Mesodermal cell (in vitro differentiated cells): ENCODE measurements at regions not wholly inside any gene's neighbourhood (a gene's known extent, or its start where the extent isn't known, plus 50 kb on each side); places are given as distances from the start of the nearest gene placed in this dataset.

Source experiments
- H3K27ac ChIP-seq: 2 replicates; pipeline ENCODE4 v1.7.0; 2013; ENCODE audit warnings: mild to moderate bottlenecking, low read depth, low read length, moderate library complexity; ENCODE audit not compliant: severe bottlenecking
- H3K36me3 ChIP-seq: 2 replicates; pipeline ENCODE4 v1.7.1; 2013; ENCODE audit warnings: mild to moderate bottlenecking, low read length, moderate library complexity; ENCODE audit not compliant: control insufficient read depth, insufficient read depth
- H3K4me1 ChIP-seq: one replicate; pipeline ENCODE4 v1.7.1; 2013; ENCODE audit warnings: mild to moderate bottlenecking, low read length; ENCODE audit not compliant: insufficient read depth, control insufficient read depth, poor library complexity, severe bottlenecking
- H3K4me3 ChIP-seq: 2 replicates; pipeline ENCODE4 v1.7.0; 2013; ENCODE audit warnings: low read length, control low read depth, mild to moderate bottlenecking; ENCODE audit not compliant: insufficient read depth, poor library complexity, severe bottlenecking; ENCODE audit errors: extremely low read depth
- H3K9me3 ChIP-seq: 2 replicates; pipeline ENCODE4 v1.7.1; 2013; ENCODE audit warnings: mild to moderate bottlenecking, low read length, moderate library complexity; ENCODE audit not compliant: control insufficient read depth
- WGBS, 2 experiments: methylation state at CpG; one replicate each; pipeline ENCODE4 v1.1.5; 2013; ENCODE audit warnings: missing lambda C conversion rate in 2 of 2; ENCODE audit not compliant: insufficient coverage in 2 of 2; 5-methylcytosine and 5-hydroxymethylcytosine counted together

DNA sequence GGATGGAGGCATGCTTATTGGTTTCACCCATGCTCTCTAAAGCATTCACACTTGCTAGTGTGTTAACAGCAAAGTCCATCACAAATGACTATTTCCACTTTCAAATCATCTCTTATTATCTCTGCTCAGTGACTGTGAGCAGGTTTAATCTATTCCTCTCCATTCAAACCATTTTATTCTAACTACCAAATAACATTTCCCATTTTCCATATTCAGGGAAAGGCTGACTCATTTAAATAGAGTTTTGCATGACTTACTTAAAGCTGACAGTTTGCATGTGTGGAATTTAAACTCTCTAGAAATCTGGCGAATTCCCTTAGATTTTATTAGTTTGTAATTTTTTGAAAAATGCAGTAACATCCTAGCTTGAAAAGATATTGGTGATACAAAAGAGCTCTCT, 615.7 kb upstream of the LRRC4C start:
- no peak overlapping the region for H3K27ac ChIP-seq
- no CpG with 5 or more reads among the region's 1 CpG for WGBS, 2 experiments
- no peaks in the 10 kb centered on the region for H3K36me3 ChIP-seq
- no peak overlapping the region for H3K4me3 ChIP-seq
- no peaks in the 10 kb centered on the region for H3K4me1 ChIP-seq
- no peaks in the 10 kb centered on the region for H3K9me3 ChIP-seq

DNA sequence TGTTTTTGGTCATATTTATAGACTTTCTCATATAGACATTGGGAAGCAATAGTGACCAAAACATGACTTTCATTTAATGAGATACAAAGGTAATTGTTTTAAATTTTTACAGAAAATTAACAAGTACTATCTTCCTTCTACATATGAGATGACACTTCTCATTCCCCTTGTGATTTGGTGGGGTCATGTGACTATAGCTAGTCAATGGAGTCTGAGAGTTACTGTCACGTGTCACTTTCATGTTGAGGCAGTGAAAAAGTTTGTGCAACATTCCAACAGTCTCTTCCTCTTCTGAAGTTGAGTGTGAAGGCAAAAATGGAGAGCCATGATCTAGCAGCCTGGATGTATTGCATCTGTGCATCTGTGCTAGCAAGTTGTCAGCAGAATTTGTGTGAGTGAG, 618.3 kb upstream of the LRRC4C start:
- WGBS, 2 experiments, result 67 to 83% methylated on average over 1 of the region's 1 CpG
- Histone ChIP-seq H3K27ac (no peak overlapping the region), H3K4me3 (no peak overlapping the region), H3K36me3 (no peaks in the 10 kb centered on the region), H3K9me3 (no peaks in the 10 kb centered on the region), H3K4me1 (no peaks in the 10 kb centered on the region)

DNA sequence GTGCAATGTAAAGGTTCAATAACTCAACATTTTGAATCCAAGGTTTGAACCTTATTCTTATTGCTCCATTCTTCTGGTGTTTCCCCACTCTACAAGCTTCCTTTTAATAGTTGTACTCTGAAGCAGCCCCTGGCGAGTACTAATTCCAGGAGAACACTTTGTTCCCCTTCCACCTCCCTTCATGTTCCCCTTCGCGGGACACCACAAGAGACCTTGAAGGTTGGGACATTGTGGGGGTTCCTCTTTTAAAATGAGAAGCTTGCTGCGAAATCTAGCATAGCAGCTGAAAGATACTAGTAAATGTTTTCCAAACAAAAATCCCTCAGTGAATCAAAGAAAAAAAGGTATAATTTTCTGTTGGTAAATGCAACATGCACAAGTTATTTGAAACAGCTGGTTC, 626.3 kb upstream of the LRRC4C start:
- H3K9me3 ChIP-seq, result no peaks in the 10 kb centered on the region
- no peaks in the 10 kb centered on the region for H3K36me3 ChIP-seq
- no peaks in the 10 kb centered on the region for H3K4me1 ChIP-seq
- H3K27ac ChIP-seq, result no peak overlapping the region
- H3K4me3 ChIP-seq, result no peak overlapping the region
- 71 to 72% methylated on average over 1 to 2 of the region's 4 CpGs for WGBS, 2 experiments

DNA sequence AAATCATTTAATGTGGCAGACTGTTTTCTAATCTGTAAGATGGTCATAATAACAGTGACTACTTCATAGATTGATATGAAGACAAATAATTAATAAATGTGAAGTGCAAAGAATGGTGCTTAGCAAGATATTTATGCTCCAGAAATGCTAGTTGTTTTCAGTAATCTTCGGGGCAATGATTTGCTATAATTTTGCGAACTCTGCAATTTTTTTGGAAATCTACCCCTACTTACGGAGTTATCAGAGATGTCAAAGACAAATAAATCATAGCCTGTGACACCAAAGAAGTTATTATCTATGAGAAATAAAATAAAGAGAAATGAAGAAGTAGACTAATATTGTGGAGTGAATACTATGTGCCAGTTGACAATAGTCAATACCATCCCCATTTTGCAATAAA, 634.1 kb upstream of the LRRC4C start:
- Histone ChIP-seq H3K27ac (no peak overlapping the region), H3K4me1 (no peaks in the 10 kb centered on the region), H3K9me3 (no peaks in the 10 kb centered on the region), H3K4me3 (no peak overlapping the region), H3K36me3 (no peaks in the 10 kb centered on the region)
- 80% methylated on average over 1 of the region's 3 CpGs; no CpG with 5 or more reads in 1 of the 2 experiments for WGBS, 2 experiments

DNA sequence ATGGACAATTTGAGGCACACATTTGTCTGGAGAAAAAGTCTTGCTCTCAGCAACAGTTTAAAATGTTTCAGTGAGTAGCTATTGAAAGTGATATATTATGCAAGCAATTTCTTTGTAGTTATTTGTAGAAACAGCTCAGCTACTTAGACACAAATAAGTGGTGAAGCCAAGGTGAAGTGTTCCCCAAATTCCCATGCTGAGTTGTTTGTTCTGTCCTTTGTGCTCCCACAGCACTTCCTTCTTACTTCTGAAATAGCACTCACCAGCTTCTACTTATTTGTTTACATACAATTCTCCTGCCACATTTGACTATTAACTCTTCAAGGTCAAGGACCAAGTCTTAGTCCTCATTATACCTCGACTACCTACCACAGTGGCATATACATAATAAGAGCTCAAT, 638.6 kb upstream of the LRRC4C start:
- no CpG with 5 or more reads among the region's 1 CpG for WGBS, 2 experiments
- Histone ChIP-seq H3K4me1 (no peaks in the 10 kb centered on the region), H3K27ac (no peak overlapping the region)

DNA sequence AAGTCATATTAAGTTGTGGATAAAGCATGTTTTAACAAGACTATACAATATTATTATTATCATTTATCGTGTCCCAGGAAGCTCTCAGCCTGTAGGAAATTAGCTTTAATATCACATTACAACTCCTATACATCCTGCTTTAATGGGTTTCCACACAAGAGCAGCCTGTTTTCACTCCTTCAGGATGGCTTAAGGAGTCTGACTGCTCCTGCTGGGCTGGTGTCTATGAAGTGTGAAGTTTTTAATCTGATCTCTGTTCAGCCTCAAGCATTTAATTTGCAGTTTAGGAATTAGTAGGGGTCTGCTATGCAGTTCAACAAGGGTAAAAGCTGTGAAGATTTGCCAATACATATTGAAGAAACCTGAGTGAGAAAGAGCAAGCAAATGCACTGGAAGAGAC, 653.4 kb upstream of the LRRC4C start:
- Histone ChIP-seq H3K27ac (no peak overlapping the region), H3K36me3 (no peaks in the 10 kb centered on the region), H3K9me3 (no peaks in the 10 kb centered on the region), H3K4me1 (no peaks in the 10 kb centered on the region), H3K4me3 (no peak overlapping the region)
- WGBS, 2 experiments, result no CpG with 5 or more reads among the region's 1 CpG

More for the DNA sequence above, 638.6 kb upstream of the LRRC4C start:
- H3K36me3 ChIP-seq, result no peaks in the 10 kb centered on the region
- no peak overlapping the region for H3K4me3 ChIP-seq
- H3K9me3 ChIP-seq, result no peaks in the 10 kb centered on the region

DNA sequence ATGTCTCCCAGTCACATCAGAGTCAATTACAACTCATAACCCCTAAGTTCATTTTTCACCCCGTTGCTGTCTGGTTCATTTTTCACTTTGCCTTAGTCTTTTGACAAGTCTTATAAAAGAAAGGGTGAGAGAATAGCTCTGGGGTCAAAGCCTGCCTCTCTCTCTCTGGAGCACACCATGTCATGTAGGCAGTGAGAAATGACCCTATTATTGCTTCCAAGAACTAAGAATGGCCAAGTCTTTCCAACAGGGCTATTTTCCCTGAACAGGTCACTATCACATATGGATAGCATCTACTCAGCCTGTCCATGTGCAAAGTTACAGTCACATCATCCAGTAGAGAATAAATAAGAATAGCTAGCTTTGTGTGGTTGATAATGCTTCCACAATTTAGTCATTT, 655.5 kb upstream of the LRRC4C start:
- no peaks in the 10 kb centered on the region for H3K9me3 ChIP-seq
- H3K4me1 ChIP-seq, result no peaks in the 10 kb centered on the region
- H3K36me3 ChIP-seq, result no peaks in the 10 kb centered on the region
- H3K27ac ChIP-seq, result no peak overlapping the region
- no CpG with 5 or more reads among the region's 1 CpG for WGBS, 2 experiments
- no peak overlapping the region for H3K4me3 ChIP-seq

DNA sequence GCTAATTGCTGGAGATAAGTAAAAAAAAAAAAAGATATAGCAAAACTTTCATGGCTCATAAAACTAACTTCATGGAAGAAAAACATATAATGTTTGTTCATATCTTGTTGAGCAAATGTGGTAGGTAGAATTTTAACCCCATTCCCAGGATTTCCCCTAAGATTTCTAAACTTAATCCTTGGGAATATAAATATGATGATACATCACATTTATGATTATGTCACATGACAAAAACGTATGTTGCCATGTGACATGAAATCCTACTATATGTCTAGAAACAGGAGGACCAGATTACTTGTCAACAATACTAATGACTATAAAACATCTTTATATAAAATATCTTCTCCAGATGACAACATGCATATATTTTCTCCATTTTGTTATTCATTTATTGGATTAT, 679.0 kb upstream of the LRRC4C start:
- Histone ChIP-seq H3K4me3 (no peak overlapping the region), H3K36me3 (no peaks in the 10 kb centered on the region), H3K27ac (no peak overlapping the region), H3K9me3 (no peaks in the 10 kb centered on the region), H3K4me1 (no peaks in the 10 kb centered on the region)
- WGBS, 2 experiments, result no CpG with 5 or more reads among the region's 1 CpG

DNA sequence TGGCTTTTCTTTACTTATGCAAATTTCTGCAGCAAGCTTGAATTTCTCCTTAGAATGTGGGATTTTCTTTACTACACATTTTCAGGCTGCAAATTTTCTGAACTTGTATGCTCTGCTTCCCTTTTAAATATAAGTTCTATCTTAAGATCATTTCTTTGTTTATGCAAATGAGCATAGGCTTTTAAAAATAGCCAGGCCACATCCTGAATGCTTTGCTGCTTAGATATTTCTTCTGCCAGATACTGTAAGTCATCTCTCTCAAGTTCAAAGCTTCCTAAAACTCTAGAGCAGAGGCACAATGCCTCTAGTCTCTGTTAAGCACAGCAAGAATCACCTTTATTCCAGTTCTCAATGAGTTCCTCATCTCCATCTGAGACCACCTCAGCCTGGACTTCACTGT, 685.9 kb upstream of the LRRC4C start:
- H3K36me3 ChIP-seq, result no peaks in the 10 kb centered on the region
- H3K4me3 ChIP-seq, result no peak overlapping the region
- no peak overlapping the region for H3K27ac ChIP-seq
- H3K9me3 ChIP-seq, result peaks cover 17% of the 10 kb centered on the region
- H3K4me1 ChIP-seq, result no peaks in the 10 kb centered on the region

DNA sequence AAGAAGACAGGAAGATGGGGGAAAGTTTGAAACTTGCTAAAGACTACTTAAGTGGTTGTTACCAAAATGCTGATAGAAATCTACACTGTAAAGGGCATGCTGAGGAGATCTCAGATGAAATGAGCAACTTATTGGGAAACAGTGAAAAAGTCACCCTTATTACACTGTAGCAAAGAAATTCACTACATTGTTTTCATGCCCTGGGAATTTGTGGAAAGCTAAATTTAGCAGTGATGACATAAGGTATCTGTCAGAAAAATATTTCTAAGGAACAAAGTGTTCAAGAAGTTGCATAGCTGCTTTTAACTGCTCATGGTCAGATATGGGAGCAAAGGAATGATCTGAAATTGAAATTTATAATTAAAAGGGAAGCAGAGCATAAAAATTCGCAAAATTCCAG, 702.4 kb upstream of the LRRC4C start:
- Histone ChIP-seq H3K9me3 (no peaks in the 10 kb centered on the region), H3K36me3 (no peaks in the 10 kb centered on the region), H3K4me3 (no peak overlapping the region), H3K4me1 (no peaks in the 10 kb centered on the region), H3K27ac (no peak overlapping the region)
- 89 to 100% methylated on average over 1 of the region's 1 CpG for WGBS, 2 experiments

DNA sequence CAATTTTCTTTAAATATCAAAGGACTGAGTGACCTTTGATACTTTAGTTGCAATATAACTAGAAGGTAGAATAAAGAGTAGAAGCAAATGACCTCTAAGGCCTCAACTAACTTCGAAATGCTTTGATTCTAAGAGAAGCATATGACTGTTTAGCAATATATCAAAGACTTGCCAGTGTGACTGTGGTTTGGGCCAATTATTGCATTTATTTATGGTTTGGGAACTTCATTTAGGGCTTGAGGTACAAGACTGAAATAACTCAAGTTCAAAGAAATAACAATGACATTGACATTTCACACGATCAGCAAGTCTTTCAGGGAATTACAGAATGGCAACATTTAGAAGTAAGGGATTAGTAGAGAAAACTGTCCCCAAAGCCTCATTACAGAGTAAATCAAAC, 709.7 kb upstream of the LRRC4C start:
- Histone ChIP-seq H3K4me3 (no peak overlapping the region), H3K4me1 (no peaks in the 10 kb centered on the region), H3K36me3 (no peaks in the 10 kb centered on the region), H3K9me3 (no peaks in the 10 kb centered on the region), H3K27ac (no peak overlapping the region)
- WGBS, 2 experiments, result 85% methylated on average over 2 of the region's 2 CpGs; no CpG with 5 or more reads in 1 of the 2 experiments

DNA sequence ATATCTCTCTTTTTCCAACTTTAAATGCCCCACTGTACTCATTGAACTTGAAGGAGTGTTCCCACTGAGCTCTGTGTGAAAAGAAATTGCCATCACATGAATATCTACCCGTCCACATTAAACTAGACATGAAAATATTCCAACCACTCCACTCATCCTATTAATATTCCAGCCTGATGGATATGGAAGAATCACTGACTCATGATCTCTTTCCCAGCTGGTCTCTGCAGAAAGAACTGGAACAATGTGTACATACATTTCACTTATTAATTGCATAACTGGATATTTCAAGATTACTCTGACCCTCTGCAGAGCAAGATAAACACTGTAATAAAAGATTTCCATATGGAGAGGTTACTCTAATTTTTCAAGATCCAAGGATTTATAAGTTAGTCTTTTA, 711.1 kb upstream of the LRRC4C start:
- Histone ChIP-seq H3K4me3 (no peak overlapping the region), H3K9me3 (no peaks in the 10 kb centered on the region), H3K27ac (no peak overlapping the region), H3K36me3 (no peaks in the 10 kb centered on the region), H3K4me1 (no peaks in the 10 kb centered on the region)
- WGBS, 2 experiments, result 75% methylated on average over 1 of the region's 1 CpG; no CpG with 5 or more reads in 1 of the 2 experiments
